Liver (tissue), 7 donors: ENCODE measurements at regions not wholly inside any gene's neighbourhood (a gene's known extent, or its start where the extent isn't known, plus 50 kb on each side); places are given as distances from the start of the nearest gene placed in this dataset.

Experiments
- DNase-seq: peaks from one replicate; pipeline ENCODE4 v3.0.0-alpha.2; 2017; ENCODE audit warnings: low spot score
- H3K27ac ChIP-seq, 2 donors: one replicate each; pipeline ENCODE4 v1.7.0; 2013; ENCODE audit warnings: inconsistent platforms in 2 of 2, low read length in 2 of 2, control low read depth in 1 of 2, low read depth in 1 of 2, mild to moderate bottlenecking in 1 of 2
- H3K27me3 ChIP-seq, 4 donors: one replicate each; pipeline versions ENCODE4 v1.6.1 to v1.7.0; 2013; ENCODE audit warnings: low read length in 3 of 4, inconsistent platforms in 1 of 4, mild to moderate bottlenecking in 1 of 4, moderate library complexity in 1 of 4; ENCODE audit not compliant: control insufficient read depth in 4 of 4, insufficient read depth in 4 of 4
- H3K36me3 ChIP-seq, 4 donors: one replicate each; pipeline versions ENCODE4 v1.6.1 to v1.7.0; 2013; ENCODE audit warnings: low read length in 3 of 4, mild to moderate bottlenecking in 3 of 4, low read depth in 1 of 4, moderate library complexity in 1 of 4; ENCODE audit not compliant: control insufficient read depth in 4 of 4, insufficient read depth in 3 of 4
- H3K4me1 ChIP-seq, 4 donors: one replicate each; pipeline versions ENCODE4 v1.6.1 to v1.7.0; 2013; ENCODE audit warnings: low read length in 3 of 4, mild to moderate bottlenecking in 3 of 4, moderate library complexity in 1 of 4; ENCODE audit not compliant: control insufficient read depth in 4 of 4, insufficient read depth in 4 of 4
- H3K4me3 ChIP-seq, 3 donors: one replicate each; pipeline versions ENCODE4 v1.6.1 to v1.7.0; 2013; ENCODE audit warnings: low read length in 3 of 3, control low read depth in 1 of 3, low read depth in 1 of 3, mild to moderate bottlenecking in 1 of 3
- H3K9ac ChIP-seq, 2 donors: one replicate each; pipeline ENCODE4 v1.7.0; 2013; ENCODE audit warnings: low read length in 2 of 2, mild to moderate bottlenecking in 2 of 2, moderate library complexity in 2 of 2, control low read depth in 1 of 2, low read depth in 1 of 2
- H3K9me3 ChIP-seq, 4 donors: one replicate each; pipeline versions ENCODE4 v1.6.1 to v1.7.0; 2013; ENCODE audit warnings: low read length in 3 of 4; ENCODE audit not compliant: control insufficient read depth in 4 of 4
- FOXA1 ChIP-seq: IDR thresholded peaks from 2 replicates; pipeline ENCODE4 v1.6.1; 2016; ENCODE audit warnings: antibody characterized with exemption
- FOXA2 ChIP-seq: IDR thresholded peaks from 2 replicates; pipeline ENCODE4 v1.6.1; 2016; ENCODE audit warnings: antibody characterized with exemption
- GABPA ChIP-seq, 2 donors: IDR thresholded peaks in 1 of 2; conservative IDR thresholded peaks in 1 of 2; 2 replicates each; pipeline ENCODE4 v1.6.1; 2016; ENCODE audit warnings: antibody characterized with exemption in 2 of 2, mild to moderate bottlenecking in 1 of 2, moderate library complexity in 1 of 2
- HNF4G ChIP-seq: IDR thresholded peaks from 2 replicates; pipeline ENCODE4 v1.6.1; 2016; ENCODE audit warnings: antibody characterized with exemption
- JUND ChIP-seq, 2 donors: IDR thresholded peaks; 2 replicates each; pipeline ENCODE4 v1.6.1; 2016; ENCODE audit warnings: antibody characterized with exemption in 2 of 2
- NR2F2 ChIP-seq: IDR thresholded peaks from 2 replicates; pipeline ENCODE4 v1.6.1; 2016; ENCODE audit warnings: antibody characterized with exemption
- RAD21 ChIP-seq, 2 donors: IDR thresholded peaks; 2 replicates each; pipeline ENCODE4 v1.6.1; 2016; ENCODE audit warnings: antibody characterized with exemption in 2 of 2, mild to moderate bottlenecking in 2 of 2
- SP1 ChIP-seq: IDR thresholded peaks from 2 replicates; pipeline ENCODE4 v1.6.1; 2018; ENCODE audit warnings: antibody characterized with exemption, mild to moderate bottlenecking
- TAF1 ChIP-seq: conservative IDR thresholded peaks from 2 replicates; pipeline ENCODE4 v1.6.1; 2016; ENCODE audit warnings: antibody characterized with exemption, mild to moderate bottlenecking
- WGBS: extraction: QIAGEN DNeasy Blood & Tissue Kit; methylation state at CpG from one replicate; pipeline ENCODE4 v1.1.7; 2013; 5-methylcytosine and 5-hydroxymethylcytosine counted together
- TF ChIP-seq, protein P1 (sequence below): IDR thresholded peaks from 2 replicates; pipeline ENCODE4 v1.6.1; 2016; ENCODE audit warnings: antibody characterized with exemption
- TF ChIP-seq, protein P2 (sequence below): IDR thresholded peaks from 2 replicates; pipeline ENCODE4 v1.6.1; 2016; ENCODE audit warnings: antibody characterized with exemption
- donor health status: healthy.
- donor health status: healthy.
- donor health status: healthy.
- donor health status: healthy.

DNA sequence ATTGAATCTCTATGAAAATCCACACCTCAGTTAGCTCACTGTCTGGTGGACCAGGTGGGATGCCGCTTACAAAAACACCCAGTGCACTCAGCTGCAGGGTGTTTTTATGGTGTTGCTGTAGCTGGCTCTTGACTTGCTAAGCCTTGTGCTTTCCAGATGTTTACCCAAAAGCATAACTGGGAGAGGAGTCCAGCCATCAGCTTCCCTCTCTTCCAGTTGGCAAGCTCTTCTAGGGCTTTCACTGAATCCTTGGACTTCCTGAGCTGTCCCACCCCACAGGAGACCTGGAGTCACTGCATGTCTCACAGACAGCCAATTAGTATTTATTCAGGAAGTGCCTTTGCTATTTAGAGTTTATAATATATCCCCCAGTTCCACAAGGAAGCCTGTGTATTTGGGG is 210.9 kb downstream of the FNDC1 start:
- Histone ChIP-seq H3K27me3 (peaks cover 0 to 2% (median 0%) of the 10 kb centered on the region in 4 donors), H3K36me3 (no peaks in the 10 kb centered on the region), H3K4me1 (no peaks in the 10 kb centered on the region), H3K27ac (no peak overlapping the region), H3K9ac (no peak overlapping the region), H3K4me3 (no peak overlapping the region), H3K9me3 (no peaks in the 10 kb centered on the region)
- 92% methylated on average over 1 of the region's 1 CpG for WGBS
- TF ChIP-seq RAD21 (IDR thresholded peaks at IDR 0.05), result no peak
- TF ChIP-seq TAF1, result no peak
- DNase-seq, result no peak

DNA sequence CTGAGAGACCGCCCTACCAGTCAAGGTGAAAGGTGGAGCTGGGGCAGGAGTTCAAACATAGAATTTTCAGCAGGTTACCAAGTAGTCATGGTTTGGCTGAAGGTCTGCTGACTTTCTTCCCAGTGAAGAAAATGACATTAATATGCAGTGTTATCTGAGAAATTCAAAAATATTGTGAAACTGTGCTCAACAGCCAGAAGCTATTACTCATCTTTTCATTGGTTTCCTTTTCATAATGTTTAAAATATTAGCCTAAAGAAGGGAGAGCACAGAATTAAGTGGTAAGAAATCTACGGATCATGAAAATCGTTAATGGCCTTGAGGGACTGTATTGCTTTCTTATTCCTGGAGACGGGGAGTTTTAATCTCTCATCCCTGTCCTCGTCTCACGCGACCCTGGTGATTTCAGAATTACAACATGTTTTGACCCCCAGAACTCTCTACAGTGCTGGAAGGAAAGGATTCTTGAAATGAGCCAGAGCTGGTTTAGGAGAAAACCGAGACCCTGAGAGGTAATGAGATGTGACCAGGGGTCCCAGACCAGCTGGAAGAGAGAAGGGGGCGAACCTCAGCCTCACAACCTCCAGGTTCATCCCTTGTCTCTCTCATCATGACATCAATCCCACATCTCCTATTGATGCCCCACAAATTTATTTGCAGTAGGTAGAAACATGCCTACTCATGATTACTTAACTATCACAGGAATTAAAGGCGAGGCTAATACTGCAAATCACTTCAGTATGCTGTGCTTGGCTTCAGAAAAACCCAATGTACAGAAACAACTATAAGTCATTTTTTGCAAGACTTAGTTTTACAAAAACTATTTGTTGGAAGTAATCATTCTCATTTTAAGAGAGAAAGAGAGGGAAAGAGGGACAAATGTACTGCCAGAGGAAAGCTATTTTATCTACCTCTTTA is 209.5 kb downstream of the FNDC1 start:
- Histone ChIP-seq H3K36me3 (no peaks in the 10 kb centered on the region), H3K9ac (no peak overlapping the region), H3K4me3 (no peak overlapping the region), H3K27me3 (peaks cover 0 to 2% (median 0%) of the 10 kb centered on the region in 4 donors), H3K27ac (no peak overlapping the region), H3K9me3 (no peaks in the 10 kb centered on the region), H3K4me1 (no peaks in the 10 kb centered on the region)
- TF ChIP-seq HNF4G, result no peak
- no peak for TF ChIP-seq FOXA1
- no peak for DNase-seq
- WGBS, result 78% methylated on average over 10 of the region's 10 CpGs

DNA sequence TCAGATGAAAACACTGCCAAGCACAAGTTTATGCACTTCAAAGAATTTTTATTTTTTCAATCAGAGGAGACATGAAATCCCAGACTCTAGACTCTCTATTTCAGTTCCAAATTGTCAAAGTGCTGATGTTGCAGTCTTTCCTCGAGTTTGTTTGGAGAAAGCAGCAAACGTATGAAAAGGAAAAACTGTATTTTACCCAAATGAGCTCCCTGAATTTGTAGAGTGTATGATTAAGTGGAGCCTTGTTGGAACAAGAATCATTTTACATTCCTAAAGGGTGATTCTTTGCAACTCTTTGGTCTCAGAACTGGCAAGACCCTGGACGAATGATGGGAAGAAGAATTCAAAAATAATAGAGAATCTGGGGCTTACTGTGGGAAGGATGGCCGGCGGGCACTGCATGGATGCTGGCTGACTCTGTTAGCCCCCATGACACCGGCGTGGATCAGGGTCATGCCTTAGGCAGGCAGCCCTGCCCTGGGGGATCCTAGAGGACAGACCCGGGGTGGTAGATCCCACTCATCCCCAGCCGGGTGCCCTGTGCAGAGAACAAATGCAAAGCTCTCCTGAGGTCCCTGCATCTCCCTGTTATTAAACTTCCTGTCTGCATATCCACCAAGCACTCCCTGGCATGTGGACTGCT is 207.4 kb downstream of the FNDC1 start:
- Histone ChIP-seq H3K4me3 (no peak overlapping the region), H3K27me3 (peaks cover 0 to 2% (median 0%) of the 10 kb centered on the region in 4 donors), H3K36me3 (no peaks in the 10 kb centered on the region), H3K4me1 (no peaks in the 10 kb centered on the region), H3K9ac (no peak overlapping the region), H3K9me3 (no peaks in the 10 kb centered on the region), H3K27ac (no peak overlapping the region)
- DNase-seq, result no peak
- 72% methylated on average over 9 of the region's 9 CpGs for whole genome bisulfite sequencing
- no peak for TF ChIP-seq HNF4G
- TF ChIP-seq, protein P1, sequence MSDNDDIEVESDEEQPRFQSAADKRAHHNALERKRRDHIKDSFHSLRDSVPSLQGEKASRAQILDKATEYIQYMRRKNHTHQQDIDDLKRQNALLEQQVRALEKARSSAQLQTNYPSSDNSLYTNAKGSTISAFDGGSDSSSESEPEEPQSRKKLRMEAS, result no peak
- TF ChIP-seq SP1, result no peak
- TF ChIP-seq FOXA2, result no peak
- TF ChIP-seq NR2F2, result no peak
- no peak for TF ChIP-seq JUND (IDR thresholded peaks at IDR 0.05)
- no peak for TF ChIP-seq RAD21 (IDR thresholded peaks at IDR 0.05)

DNA sequence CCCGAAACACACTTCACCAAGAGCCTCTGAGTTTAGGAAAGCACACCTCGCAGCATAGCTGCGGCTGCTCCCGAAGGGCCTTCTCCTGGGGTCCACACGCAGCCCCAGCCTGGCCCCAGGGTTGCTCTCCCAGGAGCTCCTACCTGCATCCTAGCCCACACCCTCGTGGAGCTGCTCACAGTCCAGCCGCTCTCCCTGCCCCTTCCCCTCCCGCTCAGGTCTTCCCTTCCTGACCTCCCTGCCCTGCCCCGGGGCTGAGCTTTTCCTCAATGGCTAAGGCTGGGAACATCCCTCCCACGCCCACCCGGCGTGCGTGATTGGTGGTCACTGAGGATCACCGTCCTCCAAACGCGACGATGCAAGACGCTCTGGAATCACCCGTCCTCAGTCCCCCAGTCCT is 205.8 kb downstream of the FNDC1 start:
- Histone ChIP-seq H3K27me3 (peaks cover 0 to 2% (median 0%) of the 10 kb centered on the region in 4 donors), H3K4me3 (no peak overlapping the region), H3K9me3 (peaks cover 0 to 4% (median 3%) of the 10 kb centered on the region in 4 donors), H3K4me1 (no peaks in the 10 kb centered on the region), H3K27ac (no peak overlapping the region), H3K36me3 (no peaks in the 10 kb centered on the region), H3K9ac (no peak overlapping the region)
- no peak for DNase-seq
- 91% methylated on average over 19 of the region's 19 CpGs for WGBS
- TF ChIP-seq SP1, result no peak
- TF ChIP-seq GABPA (IDR thresholded peaks at IDR 0.05 in 1 of 2, conservative IDR thresholded peaks at IDR 0.05 in 1 of 2), result no peak
- TF ChIP-seq, protein P2, sequence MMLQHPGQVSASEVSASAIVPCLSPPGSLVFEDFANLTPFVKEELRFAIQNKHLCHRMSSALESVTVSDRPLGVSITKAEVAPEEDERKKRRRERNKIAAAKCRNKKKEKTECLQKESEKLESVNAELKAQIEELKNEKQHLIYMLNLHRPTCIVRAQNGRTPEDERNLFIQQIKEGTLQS, result no peak
- no peak for TF ChIP-seq FOXA2
